ENCODE measurements at regions not wholly inside any gene's neighbourhood (a gene's known extent, or its start where the extent isn't known, plus 50 kb on each side); places are given as distances from the start of the nearest gene placed in this dataset.

DNA sequence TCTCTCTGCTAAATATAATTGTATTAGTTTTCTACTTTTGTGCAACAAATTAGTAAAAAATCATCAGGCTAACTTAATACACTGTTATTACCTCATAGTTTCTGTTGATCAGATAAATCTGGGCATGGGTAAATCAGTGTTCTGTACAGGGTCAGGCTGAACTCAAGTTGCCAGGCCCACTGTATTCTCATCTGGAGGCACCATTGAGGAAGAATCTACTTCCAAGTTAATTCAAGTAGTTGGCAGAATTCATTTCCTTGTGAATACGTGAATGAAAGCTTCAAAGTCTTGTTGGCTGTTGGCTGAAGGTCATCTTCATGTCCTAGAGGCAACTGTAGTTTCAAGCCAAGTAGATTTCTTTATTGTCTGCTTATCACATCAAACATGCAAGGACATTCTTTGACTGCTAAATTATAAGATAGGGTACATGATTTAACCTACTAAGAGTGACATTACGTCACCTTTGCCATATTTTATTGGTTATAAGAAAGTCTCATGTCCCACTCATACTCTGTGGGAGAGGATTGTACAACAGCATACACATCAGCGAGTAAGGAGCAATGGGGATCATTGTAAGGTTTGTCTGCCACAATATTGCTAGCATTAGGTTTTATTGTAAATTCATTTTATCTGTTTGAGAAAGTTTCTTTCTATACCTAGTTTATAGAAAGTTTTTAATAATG lies 1219.0 kb downstream of the ARAP2 start:
- no peak for TF ChIP-seq RAD21 (IDR thresholded peaks at IDR 0.05; ENCODE audit: low read depth)
- no peak for TF ChIP-seq EP300 (IDR thresholded peaks at IDR 0.05; ENCODE audit: borderline replicate concordance)
- no peak for TF ChIP-seq CEBPB (IDR thresholded peaks at IDR 0.05)
- no peak for TF ChIP-seq NFIC (IDR thresholded peaks at IDR 0.05)
- TF ChIP-seq, protein P1, sequence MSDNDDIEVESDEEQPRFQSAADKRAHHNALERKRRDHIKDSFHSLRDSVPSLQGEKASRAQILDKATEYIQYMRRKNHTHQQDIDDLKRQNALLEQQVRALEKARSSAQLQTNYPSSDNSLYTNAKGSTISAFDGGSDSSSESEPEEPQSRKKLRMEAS (IDR thresholded peaks at IDR 0.05): no peak
